Activated effector memory CD4-positive, alpha-beta T cell treated with anti-CD3 and anti-CD28 coated beads, Interleukin-2, amount 50 U/mL, for 16 hours (primary cell): ENCODE measurements at regions not wholly inside any gene's neighbourhood (a gene's known extent, or its start where the extent isn't known, plus 50 kb on each side); places are given as distances from the start of the nearest gene placed in this dataset.
"Not testable (repeated sequence)": the region's sequence is repeated elsewhere in the genome, so short reads cannot be mapped to it uniquely, and the experiment has no call there.

Source experiments
- DNase-seq: peaks from one replicate; pipeline ENCODE4 v3.0.0-alpha.2; 2020

DNA sequence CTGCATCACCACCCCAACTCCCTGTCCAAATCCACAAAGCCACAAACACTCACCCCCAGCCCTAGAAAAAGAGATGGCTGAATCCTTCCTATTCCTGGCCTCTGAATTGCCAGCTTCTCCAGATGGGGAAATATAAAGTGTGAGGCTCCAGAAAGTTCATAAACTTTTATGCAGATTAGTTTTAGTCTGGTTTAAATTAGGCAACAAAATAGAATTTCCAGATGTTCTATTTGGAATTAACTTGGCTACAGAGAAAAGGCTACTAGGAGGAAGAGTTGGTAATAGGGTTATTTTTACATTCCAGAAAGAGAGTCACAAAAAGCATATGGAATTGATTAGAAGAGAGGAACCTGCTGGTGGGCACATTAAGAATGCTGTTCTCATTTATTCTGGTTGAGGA is 56.0 kb downstream of the EN1 start:
- DNase-seq, result no peak

DNA sequence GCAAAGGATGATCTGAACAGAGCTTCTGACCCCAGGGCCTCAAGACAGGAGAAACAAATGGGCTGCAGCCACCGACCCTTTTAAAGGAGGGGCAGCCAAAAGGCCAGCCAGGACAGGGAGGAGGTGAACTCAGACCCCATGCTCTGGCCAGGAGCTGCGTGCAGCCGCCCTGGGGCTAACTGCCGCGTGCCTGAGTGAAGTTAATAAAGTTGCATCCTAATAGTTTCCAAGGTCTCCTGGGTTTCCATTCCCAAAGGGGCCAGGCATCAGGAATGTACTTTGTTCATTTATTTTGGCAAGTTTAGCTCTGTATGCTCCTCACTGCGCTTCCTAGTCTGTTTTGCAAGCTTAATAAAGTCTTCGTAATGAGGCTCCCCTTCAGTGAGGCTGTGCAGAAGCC is 60.7 kb downstream of the EN1 start:
- no peak for DNase-seq

DNA sequence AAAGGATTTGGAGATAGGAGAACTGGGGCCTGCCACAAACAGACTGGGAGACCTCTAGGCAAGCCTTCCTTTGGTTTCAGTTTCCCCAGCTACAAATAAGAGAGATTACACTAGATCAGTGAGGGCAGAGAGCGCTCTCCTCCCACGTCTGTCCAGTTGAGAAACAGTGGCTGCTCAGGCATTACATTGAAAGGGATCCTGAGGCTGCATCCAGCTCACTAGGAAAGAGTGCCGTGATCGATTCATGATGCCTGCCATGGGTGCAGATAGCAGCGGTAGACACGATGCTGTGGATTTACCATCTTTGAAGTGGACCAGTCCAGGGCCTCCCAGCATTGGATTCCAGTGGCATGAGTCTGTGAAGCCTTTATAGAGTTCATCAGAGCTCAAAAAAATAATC is 62.6 kb downstream of the EN1 start:
- no peak for DNase-seq

DNA sequence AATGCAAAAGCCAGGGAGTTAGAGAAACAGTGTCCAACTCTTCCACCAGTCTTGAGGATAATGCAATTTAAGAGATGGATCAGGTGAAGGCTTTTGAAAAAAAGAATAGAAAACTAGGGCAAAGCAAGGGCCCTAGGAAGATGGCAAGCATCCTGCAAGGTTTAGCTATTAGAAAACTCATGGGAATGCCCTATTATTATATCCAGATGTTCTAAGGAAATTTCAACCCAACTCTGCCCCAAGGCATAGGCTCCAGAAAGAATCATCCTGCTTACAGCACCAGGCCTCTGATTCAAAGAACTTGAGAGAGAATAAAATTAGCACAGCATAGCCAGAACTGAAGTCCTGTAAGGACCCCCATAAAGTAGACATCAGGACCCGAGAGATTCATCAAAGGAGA is 68.1 kb downstream of the EN1 start:
- no peak for DNase-seq

DNA sequence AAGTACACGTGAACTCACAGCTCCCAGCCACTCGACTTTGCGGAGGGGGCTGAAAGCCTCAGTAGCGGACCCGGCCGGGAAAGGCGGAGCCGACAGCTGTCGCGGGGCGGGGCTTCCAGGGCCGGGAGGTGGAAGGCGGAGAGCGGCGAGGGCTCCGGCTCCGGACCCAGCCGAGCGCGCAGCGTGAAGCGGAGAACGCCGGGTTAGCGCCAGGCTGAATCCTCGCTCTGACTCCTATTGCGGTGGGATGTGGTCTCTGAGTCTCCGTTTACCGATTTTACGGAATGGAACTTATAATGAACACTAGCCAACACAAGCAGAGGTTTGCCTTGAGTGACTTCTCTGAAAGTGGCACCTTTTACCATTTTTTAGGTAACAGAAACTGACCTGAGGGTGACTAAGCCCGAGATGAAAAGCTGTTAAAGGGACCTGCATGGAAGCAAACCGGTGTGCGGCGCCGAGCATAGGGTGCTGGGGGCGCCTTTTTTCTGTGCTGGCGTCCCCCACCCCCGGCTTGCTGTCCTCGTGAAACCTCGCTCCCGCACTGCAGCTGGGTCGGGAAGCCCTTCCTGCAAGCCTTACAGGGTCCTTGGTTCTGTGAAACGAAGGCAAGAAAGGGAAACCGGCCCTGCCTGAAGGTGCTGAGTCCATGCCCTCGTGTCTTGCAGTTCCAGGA is 72.9 kb downstream of the EN1 start:
- no peak for DNase-seq

DNA sequence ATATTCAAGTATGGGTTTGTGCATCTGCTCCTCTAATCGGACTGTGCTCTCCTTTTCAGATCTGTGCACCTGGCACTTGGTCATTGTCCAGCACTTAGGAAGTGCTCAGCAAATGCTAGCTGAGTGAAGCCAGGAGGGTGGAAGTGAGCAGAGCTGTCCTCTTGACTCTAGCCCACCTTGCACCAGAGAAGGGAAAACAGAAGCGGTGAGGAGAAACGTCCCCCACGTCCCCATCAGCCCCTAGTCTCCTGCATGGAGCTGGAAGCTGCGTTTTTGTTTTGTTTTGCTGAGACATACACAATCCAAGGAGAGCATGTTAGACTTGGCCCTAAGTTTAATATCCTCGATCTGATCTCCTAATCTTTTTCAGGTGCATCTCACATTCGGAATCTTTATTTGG is 73.6 kb downstream of the EN1 start:
- no peak for DNase-seq

DNA sequence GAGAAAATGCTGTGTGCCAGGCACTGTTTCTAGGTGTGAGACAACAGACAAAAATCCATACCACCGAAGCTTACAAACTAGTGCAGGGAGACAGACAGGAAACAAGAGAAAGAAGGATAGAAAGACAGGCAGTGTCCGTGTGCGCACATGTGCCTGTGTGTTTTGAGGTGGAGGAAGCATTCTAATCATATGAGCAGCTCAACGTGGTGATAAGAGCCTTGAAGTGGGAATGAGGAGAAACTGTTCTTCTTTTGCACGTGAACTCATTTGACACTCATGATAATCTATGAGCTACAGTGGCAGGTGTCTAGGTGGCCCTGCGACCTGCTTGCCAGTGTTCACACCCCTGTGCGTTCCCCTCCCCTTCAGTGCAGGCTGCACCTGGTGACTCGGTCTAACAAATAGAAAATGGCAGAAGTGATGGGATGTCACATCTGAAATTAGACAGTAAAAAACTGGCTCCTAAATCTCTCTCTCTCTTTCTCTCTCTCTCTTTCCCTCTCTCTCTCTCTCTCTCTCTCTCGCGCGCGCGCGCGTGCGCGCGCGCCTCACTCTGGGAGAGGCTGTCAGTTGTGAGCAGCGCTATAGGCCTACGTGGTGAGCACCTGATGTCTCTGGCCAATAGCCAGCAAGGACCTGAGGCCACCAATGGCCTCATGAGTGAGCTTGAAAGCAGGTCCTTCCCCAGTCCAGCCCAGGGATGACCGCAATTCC is 74.8 kb downstream of the EN1 start:
- DNase-seq, result no peak

DNA sequence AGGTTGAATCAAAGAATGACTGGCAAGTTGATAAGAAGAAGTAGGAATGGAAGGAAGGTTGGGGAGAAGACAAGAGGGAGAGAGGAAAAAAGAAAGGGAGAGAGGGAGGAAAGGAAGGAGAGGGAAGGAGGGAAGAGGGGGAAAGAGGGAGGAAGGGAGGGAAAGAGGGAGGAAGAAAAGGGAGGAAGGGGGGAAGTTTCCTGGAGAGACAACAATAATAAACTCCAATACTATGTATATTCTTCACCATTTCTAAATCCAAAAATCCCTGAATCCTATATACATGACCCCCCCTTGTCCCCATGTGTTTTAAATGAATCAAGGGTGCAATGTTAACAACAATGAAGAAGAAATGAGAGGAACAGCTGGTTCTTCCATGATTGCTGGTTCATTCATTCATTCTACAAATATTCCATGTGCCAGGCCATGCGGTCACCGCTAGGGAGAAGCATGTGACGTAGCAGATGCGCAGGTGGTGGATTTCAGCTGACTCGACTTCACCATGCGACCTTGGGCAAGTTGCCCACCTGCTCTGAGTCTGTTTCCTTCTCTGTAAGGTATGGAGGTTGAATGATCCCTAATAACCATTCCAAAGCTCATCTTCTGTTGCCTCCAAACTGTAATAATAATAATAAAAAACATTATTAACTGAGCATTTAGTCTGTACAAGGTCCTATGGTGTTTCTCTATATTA is 77.6 kb downstream of the EN1 start:
- no peak for DNase-seq

DNA sequence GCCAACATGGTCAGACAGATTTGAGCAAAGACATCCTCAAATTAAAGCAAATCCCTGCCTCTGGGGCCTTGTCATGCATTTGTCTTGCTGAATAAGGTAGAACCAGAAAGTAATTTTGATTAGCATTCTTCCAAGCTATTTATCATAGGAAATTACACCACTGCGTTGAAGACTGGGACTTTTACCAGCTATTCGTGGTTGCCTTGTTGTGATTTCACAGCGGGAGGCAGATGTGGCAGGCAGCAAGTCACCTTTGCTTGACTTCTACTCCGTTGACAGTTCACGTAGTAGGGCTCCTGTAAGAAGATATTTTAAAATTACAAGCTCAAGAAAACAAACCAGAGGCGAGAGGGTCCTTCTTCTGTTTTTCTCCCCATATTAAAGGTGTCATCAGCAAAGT is 80.6 kb downstream of the EN1 start:
- no peak for DNase-seq

DNA sequence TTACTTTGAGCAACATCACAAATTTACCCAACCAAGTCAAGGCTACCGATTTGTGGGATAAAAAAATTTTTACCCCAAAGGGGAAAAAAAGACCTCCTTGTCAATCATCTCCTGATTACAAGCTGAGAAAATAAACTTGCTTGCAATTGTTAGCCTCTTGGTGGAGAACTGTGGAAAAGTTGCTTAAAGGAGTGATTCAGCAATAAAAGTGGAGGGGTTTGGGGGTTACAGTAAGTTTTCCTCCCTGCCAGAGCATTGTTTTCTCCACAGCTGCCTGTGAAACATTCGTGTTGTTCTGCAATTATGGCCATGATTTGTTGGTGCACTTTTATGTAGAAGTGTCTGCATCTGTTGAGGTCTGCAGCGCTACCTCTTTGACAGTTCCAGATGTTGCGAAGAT is 82.6 kb downstream of the EN1 start:
- DNase-seq, result no peak

DNA sequence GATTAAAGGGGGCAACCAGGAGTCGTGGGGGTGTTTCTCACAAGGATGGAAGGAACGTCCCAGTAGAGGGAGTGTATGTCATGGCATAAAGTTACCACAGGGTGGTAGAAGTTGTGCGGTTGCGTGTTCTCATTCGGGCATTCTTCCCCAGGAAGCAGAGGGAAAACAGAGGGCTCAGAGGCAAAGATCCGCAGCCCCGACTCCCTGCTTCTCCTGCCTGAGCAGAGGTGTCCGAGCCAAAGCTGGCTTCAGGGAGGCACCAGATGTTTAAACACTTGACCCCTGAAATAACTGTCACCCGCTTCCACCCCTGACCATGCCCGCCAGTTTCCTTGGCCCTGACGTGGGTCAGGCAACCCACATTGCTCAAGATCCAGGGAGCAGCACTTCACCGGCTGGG is 83.7 kb downstream of the EN1 start:
- no peak for DNase-seq

DNA sequence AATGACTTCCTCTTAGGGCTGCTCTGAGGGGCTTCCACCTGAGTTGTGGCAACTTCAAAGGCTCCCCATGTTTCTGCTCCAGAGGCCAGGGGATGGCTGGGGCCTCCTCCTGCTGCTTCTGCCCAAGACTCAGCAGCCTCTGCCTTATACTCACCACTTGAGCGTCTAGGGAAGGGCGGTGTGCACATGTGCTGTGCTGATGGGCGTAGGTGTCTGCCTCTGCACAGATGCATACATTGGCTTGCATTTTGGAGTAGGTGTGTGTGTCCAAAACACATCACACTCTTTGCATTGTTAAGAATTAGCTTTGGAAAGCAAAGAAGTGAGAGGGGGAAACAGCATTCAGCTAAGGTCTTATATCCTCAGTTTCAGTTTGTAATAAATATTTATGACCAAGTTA is 85.2 kb downstream of the EN1 start:
- DNase-seq, result no peak

DNA sequence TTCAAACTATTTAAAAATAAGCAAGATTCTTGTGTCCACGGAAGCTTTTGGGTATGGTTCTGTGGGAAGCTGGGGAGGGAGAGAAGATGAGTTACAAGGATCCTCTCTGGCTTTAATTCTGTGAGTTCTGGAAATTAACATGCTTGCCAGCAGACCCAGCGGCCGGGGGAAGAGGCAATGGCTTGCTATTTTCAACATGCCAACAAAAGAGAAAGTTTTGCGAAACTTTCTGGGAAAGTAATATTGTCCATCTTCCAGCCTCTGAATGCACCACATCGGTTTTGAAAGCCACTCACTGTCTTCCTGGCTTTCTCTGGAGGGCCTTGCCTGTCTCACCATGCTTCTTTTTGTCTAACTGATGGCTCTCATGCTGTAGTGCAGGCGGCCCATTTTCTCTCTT is 85.7 kb downstream of the EN1 start:
- no peak for DNase-seq

DNA sequence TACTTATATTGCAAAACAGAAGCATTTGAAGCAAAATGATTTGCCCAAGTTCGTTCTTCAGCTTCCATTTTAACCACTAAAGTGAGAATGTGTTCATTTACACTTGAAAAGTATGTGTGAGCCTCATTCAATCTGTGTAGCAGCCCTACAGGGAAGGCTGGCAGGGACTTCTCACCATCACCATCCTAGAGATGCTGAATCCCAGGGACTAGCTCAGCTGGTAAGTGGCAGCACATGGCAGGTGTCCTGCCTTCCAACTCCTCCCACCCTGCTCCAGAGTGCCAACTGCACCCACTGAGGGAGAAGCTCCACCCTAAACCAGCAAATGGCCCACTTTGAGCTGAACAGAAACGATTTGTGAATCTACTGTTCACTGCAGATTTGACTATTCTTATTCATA is 91.5 kb downstream of the EN1 start:
- no peak for DNase-seq

DNA sequence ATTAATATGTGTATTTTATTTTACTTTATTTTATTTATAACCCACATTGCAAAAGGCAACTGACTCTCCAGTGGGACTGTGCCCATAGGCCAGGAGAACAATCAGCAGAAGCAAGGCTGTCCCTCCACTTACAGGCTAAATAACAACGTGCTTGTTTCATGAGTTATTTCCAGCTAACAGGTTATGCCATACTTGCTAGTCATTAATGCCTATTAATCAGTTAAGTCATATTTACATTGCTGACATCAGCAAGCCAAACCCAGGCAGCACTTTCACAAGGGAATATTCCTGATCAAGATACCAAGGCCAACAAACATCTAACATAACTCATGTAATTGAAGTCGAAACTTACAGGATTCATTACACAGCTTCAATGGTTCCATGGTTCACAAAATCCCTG is 92.1 kb downstream of the EN1 start:
- no peak for DNase-seq

DNA sequence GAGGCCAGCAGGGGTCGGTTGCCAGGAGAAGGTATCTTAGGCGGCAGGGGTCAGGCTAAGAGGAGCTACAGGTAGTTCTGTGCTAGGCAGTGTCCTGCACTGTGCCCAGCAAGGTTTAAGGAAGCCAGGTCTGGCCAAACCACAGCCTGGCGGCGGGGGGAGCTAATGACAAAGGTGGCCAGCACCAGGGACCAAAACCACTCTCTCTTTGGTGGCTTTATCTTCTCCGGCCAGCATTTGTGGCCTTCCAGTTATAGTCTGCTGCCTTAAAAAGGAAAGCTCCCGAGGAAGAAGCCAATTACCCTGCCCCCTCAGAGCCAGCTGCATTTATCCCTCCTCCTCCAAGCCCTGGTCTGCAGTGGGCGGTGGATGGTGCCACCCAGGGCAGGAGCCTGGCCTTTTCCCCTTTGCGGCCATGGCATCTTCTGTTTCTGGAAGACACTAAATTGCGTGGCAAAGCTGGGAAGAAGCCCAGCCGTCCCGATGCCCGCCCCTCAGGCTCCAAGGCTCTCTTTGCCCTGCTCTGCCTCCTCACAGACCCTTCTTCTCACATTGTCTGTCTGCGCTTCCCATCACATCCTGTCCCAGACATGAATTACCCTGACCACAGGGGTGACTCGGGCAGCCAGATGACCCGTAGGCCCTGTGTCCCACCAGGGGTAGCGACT is 94.6 kb downstream of the EN1 start:
- no peak for DNase-seq

DNA sequence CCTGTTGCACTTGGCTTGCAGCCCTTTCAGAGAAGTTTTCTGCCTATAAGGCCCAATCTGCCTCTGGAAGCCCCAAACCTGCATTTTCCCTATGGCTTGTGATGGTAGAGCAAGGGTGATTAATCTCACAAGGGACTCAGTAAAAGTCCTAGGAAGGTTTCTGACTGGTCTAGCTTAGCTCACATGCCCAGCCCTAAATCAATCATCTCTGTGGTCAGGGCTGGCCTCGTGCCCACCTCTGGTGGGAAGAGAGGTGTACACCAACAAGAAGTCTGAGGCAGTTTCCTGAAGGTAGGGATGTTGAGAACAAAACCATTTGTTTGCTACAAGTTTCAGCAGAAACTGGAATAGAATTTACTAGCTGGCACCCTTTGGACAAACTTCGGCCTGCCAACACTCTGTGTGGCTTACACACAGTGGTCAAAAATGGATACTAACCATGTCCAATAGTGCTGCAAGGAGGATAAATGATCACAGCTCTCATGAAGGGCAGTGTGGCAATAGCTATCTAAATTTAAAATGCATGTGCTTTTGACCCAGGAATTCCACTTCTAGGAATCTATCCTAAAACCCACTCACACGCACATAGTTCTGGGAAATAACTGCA is 96.4 kb downstream of the EN1 start:
- DNase-seq, result no peak

DNA sequence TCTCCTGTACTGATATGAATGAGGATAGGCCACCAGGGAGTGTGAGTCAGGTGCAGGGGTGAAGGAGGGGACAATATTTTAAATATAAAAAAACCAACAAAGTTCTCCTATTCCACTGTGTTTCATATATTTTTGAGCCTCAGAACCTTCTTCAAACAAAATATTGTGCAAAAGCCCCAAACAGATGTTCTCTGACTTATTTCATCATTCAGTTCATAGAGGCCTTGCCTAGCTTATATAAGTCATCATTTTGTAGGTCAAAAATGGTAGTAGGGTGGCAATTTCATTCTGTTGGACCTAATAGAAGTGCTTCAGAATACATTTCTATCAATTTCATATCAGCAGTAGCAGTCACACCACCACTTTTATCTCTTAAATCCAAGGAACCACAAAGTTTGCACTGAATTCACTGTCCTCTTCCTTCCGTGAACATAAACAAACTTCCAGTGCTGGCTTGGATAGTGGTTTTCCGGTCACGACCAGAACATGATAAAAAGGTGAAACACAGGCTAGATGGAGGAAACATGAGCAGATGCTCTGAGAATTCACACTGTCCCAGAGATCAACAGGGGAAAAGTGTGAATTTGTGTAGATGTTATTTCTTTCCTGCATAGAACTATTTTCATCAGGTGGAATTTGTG is 99.1 kb downstream of the EN1 start:
- no peak for DNase-seq

DNA sequence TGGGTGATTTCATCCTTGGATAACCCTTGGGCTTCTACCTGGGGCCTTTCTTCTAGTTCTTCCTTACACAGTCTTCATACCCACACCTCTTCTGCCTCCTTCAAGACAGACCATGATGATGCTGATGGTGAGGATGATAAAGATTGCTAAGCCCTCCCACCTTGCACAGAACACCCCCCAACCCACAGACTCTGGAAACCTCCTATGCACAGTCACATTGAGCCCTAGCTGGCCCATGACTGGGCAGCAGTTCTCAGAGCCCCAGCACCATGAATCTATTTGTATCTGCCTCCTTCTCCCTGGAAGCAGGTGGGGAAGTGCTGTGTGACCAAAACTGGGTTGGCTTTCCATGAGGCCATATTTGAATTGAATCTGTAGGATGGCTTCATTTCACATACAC is 99.8 kb downstream of the EN1 start:
- no peak for DNase-seq

DNA sequence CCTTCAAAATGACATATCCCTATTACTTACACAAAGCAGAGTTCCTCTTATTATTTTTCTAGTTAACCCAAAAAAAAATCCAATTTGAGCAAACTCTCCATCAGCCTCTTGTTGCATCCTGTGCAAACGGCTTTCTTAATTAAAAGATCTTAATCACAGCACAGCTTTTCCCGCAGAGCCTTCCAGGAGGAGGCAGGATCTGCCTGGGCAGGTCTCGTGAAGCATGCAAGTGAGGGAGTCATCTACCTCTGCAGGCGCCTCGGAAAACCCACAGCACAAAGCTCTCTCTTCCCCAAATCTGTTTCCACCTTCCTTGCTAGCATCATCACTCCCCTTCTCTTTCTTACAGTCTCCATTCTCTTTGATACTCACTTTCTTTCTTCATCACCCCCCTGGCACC is 100.4 kb downstream of the EN1 start:
- DNase-seq, result no peak

DNA sequence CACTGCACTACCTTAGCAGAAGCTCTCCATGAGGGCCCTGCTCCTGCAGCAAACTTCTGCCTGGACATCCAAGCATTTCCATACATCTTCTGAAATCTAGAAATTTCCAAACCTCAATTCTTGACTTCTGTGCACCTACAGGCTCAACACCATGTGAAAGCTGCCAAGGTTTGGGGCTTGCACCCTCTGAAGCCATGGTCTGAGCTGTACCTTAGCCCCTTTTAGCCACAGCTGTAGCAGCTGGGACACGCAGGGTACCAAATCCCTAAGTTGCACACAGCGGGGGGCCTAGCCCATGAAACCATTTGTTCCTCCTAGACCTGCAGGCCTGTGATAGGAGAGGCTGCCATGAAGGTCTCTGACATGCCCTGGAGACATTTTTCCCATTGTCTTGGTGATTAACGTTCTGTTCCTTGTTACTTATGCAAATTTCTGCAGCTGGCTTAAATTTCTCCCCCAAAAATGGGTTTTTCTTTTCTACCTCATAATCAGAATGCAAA is 102.7 kb downstream of the EN1 start:
- DNase-seq, result not testable (repeated sequence)

DNA sequence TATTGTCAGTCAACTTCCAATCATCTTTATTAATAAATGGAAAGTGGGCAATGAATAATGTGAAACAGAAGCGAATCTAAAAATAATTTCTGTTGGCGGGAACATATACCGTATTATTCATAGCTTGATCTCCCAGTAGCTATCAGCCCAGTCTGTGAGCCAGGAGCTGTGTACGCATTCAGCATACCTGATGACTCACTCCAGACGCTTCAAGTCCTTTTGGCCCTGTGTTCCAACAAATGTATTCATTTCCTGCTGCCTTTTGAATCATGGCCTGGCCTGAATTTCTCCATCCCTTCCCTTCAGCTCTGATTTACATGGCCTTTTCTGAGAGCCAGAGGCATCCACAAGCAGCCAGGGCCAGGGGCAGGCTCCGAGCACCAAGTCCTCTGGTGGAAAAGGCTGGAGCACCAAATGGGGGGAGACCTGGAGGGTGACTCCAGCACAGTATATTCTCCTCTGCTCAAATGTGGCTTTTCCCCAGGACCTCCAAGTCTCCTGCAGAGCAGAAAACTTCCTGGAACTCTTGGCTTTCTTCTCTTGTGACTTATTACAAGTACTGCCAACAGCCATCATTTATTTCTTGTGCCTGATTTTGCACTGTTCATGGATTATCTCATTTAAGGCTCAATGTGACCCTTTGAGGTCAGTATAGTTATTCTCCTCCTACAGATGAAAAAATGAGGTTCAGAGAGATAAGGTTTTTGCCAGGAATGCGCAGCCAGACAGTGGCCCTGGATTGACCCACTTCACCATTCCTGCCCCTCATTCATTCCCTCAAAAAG is 108.7 kb downstream of the EN1 start:
- DNase-seq, result no peak
